Mucosa of stomach (tissue), 1 donor: ENCODE measurements at regions not wholly inside any gene's neighbourhood (a gene's known extent, or its start where the extent isn't known, plus 50 kb on each side); places are given as distances from the start of the nearest gene placed in this dataset.

Experiments used
- H3K27me3 ChIP-seq: one replicate; pipeline ENCODE4 v1.7.0; 2013; ENCODE audit warnings: mild to moderate bottlenecking, low read length; ENCODE audit not compliant: control insufficient read depth, insufficient read depth
- H3K36me3 ChIP-seq: one replicate; pipeline ENCODE4 v1.7.0; 2013; ENCODE audit warnings: low read length; ENCODE audit not compliant: control insufficient read depth, insufficient read depth
- H3K4me1 ChIP-seq: one replicate; pipeline ENCODE4 v1.7.0; 2013; ENCODE audit warnings: mild to moderate bottlenecking, low read length; ENCODE audit not compliant: control insufficient read depth, insufficient read depth
- H3K4me3 ChIP-seq: one replicate; pipeline ENCODE4 v1.7.0; 2013; ENCODE audit warnings: low read length
- H3K9ac ChIP-seq: one replicate; pipeline ENCODE4 v1.7.0; 2013; ENCODE audit warnings: mild to moderate bottlenecking, low read length, moderate library complexity
- H3K9me3 ChIP-seq: one replicate; pipeline ENCODE4 v1.7.0; 2013; ENCODE audit warnings: mild to moderate bottlenecking, low read length, moderate library complexity; ENCODE audit not compliant: control insufficient read depth
- donor health status: Pancreatic carcinoma.

GRCh38 chr12:115102450-115102849, 418.5 kb upstream of the TBX3 start:
- Histone ChIP-seq H3K27me3 (no peaks in the 10 kb centered on the region), H3K4me3 (no peak overlapping the region), H3K36me3 (no peaks in the 10 kb centered on the region), H3K9ac (no peak overlapping the region), H3K4me1 (peaks cover 8% of the 10 kb centered on the region), H3K9me3 (no peaks in the 10 kb centered on the region)

- peaks cover 8% of the 10 kb centered on the region for H3K4me1 ChIP-seq
- H3K27me3 ChIP-seq = no peaks in the 10 kb centered on the region
- no peak overlapping the region for H3K9ac ChIP-seq
These were observed 417.5 kb upstream of the TBX3 start for GRCh38 chr12:115101520-115101919.

GRCh38 chr12:115097416-115097815, 413.4 kb upstream of the TBX3 start:
- no peaks in the 10 kb centered on the region for H3K27me3 ChIP-seq
- H3K4me3 ChIP-seq = no peak overlapping the region
- no peaks in the 10 kb centered on the region for H3K36me3 ChIP-seq
- H3K4me1 ChIP-seq = peaks cover 7% of the 10 kb centered on the region
- no peak overlapping the region for H3K9ac ChIP-seq
- H3K9me3 ChIP-seq = no peaks in the 10 kb centered on the region

More at GRCh38 chr12:115101520-115101919, 417.5 kb upstream of the TBX3 start:
- Histone ChIP-seq H3K4me3 (no peak overlapping the region), H3K9me3 (no peaks in the 10 kb centered on the region), H3K36me3 (no peaks in the 10 kb centered on the region)

- no peaks in the 10 kb centered on the region for H3K9me3 ChIP-seq
- no peak overlapping the region for H3K4me3 ChIP-seq
- peaks cover 7% of the 10 kb centered on the region for H3K4me1 ChIP-seq
- H3K36me3 ChIP-seq = no peaks in the 10 kb centered on the region
- no peak overlapping the region for H3K9ac ChIP-seq
- no peaks in the 10 kb centered on the region for H3K27me3 ChIP-seq
These were observed 412.8 kb upstream of the TBX3 start for GRCh38 chr12:115096588-115097397.

GRCh38 chr12:115095073-115095748, 411.2 kb upstream of the TBX3 start:
- peaks cover 7% of the 10 kb centered on the region for H3K4me1 ChIP-seq
- no peak overlapping the region for H3K4me3 ChIP-seq
- H3K9me3 ChIP-seq = no peaks in the 10 kb centered on the region
- H3K36me3 ChIP-seq = no peaks in the 10 kb centered on the region
- H3K9ac ChIP-seq = no peak overlapping the region
- H3K27me3 ChIP-seq = no peaks in the 10 kb centered on the region

- Histone ChIP-seq H3K27me3 (no peaks in the 10 kb centered on the region), H3K4me1 (peaks cover 7% of the 10 kb centered on the region), H3K4me3 (no peak overlapping the region), H3K9me3 (no peaks in the 10 kb centered on the region), H3K9ac (no peak overlapping the region), H3K36me3 (no peaks in the 10 kb centered on the region)
These were observed 410.3 kb upstream of the TBX3 start for GRCh38 chr12:115094163-115094816.

GRCh38 chr12:115093261-115093660, 409.3 kb upstream of the TBX3 start:
- no peak overlapping the region for H3K4me3 ChIP-seq
- no peaks in the 10 kb centered on the region for H3K36me3 ChIP-seq
- H3K27me3 ChIP-seq = no peaks in the 10 kb centered on the region
- H3K4me1 ChIP-seq = peaks cover 7% of the 10 kb centered on the region
- H3K9ac ChIP-seq = no peak overlapping the region
- no peaks in the 10 kb centered on the region for H3K9me3 ChIP-seq

GRCh38 chr12:115090783-115091182, 406.8 kb upstream of the TBX3 start:
- H3K9ac ChIP-seq = no peak overlapping the region
- H3K27me3 ChIP-seq = no peaks in the 10 kb centered on the region
- H3K4me3 ChIP-seq = no peak overlapping the region
- H3K9me3 ChIP-seq = no peaks in the 10 kb centered on the region
- no peaks in the 10 kb centered on the region for H3K36me3 ChIP-seq
- H3K4me1 ChIP-seq = peaks cover 7% of the 10 kb centered on the region

- peaks cover 4% of the 10 kb centered on the region for H3K4me1 ChIP-seq
- no peak overlapping the region for H3K4me3 ChIP-seq
These were observed 405.2 kb upstream of the TBX3 start for GRCh38 chr12:115088995-115089841.

GRCh38 chr12:115088328-115088994, 404.5 kb upstream of the TBX3 start:
- Histone ChIP-seq H3K9ac (no peak overlapping the region), H3K27me3 (no peaks in the 10 kb centered on the region), H3K9me3 (no peaks in the 10 kb centered on the region), H3K4me1 (no peaks in the 10 kb centered on the region), H3K4me3 (no peak overlapping the region), H3K36me3 (no peaks in the 10 kb centered on the region)

More at GRCh38 chr12:115088995-115089841, 405.2 kb upstream of the TBX3 start:
- Histone ChIP-seq H3K9ac (no peak overlapping the region), H3K27me3 (no peaks in the 10 kb centered on the region), H3K36me3 (no peaks in the 10 kb centered on the region), H3K9me3 (no peaks in the 10 kb centered on the region)

- no peak overlapping the region for H3K4me3 ChIP-seq
- no peak overlapping the region for H3K9ac ChIP-seq
- H3K36me3 ChIP-seq = no peaks in the 10 kb centered on the region
- H3K27me3 ChIP-seq = no peaks in the 10 kb centered on the region
- H3K9me3 ChIP-seq = no peaks in the 10 kb centered on the region
- H3K4me1 ChIP-seq = peaks cover 9% of the 10 kb centered on the region
These were observed 401.6 kb upstream of the TBX3 start for GRCh38 chr12:115085594-115085993.
